Activated T-cell treated with anti-CD3 and anti-CD28 coated beads, Interleukin-2, amount 50 U/mL, for 72 hours (primary cell): ENCODE measurements at regions not wholly inside any gene's neighbourhood (a gene's known extent, or its start where the extent isn't known, plus 50 kb on each side); places are given as distances from the start of the nearest gene placed in this dataset.

Experiments
- ATAC-seq, 2 donors: fragments of 150-1000 bp; cut with Tn5 transposase; replicated peaks in 1 of 2; 2 replicates each; pipeline ENCODE4 v1.10.0; 2021; ENCODE audit warnings: moderate library complexity in 2 of 2, mild to moderate bottlenecking in 1 of 2
- DNase-seq, 2 donors: peaks; one replicate each; pipeline ENCODE4 v3.0.0; 2021 to 2022; ENCODE audit warnings: mixed read lengths in 1 of 2
- H3K27ac Mint-ChIP-seq: one replicate; pipeline ENCODE4 v1.8.0; 2022; ENCODE audit warnings: mild to moderate bottlenecking, moderate library complexity, mixed read lengths
- H3K27me3 Mint-ChIP-seq: one replicate; pipeline ENCODE4 v1.8.0; 2022; ENCODE audit warnings: low read depth, mixed read lengths
- H3K36me3 Mint-ChIP-seq, 2 donors: one replicate each; pipeline ENCODE4 v1.8.0; 2022; ENCODE audit warnings: mixed read lengths in 2 of 2, mild to moderate bottlenecking in 1 of 2; ENCODE audit not compliant: insufficient read depth in 2 of 2
- H3K4me1 Mint-ChIP-seq: one replicate; pipeline ENCODE4 v1.8.0; 2022; ENCODE audit warnings: low read depth, mixed read lengths
- H3K4me3 Mint-ChIP-seq, 2 donors: one replicate each; pipeline ENCODE4 v1.8.0; 2022; ENCODE audit warnings: mild to moderate bottlenecking in 2 of 2, mixed read lengths in 2 of 2, moderate library complexity in 2 of 2
- H3K9me3 Mint-ChIP-seq, 2 donors: one replicate each; pipeline ENCODE4 v1.8.0; 2022; ENCODE audit warnings: mixed read lengths in 2 of 2

DNA sequence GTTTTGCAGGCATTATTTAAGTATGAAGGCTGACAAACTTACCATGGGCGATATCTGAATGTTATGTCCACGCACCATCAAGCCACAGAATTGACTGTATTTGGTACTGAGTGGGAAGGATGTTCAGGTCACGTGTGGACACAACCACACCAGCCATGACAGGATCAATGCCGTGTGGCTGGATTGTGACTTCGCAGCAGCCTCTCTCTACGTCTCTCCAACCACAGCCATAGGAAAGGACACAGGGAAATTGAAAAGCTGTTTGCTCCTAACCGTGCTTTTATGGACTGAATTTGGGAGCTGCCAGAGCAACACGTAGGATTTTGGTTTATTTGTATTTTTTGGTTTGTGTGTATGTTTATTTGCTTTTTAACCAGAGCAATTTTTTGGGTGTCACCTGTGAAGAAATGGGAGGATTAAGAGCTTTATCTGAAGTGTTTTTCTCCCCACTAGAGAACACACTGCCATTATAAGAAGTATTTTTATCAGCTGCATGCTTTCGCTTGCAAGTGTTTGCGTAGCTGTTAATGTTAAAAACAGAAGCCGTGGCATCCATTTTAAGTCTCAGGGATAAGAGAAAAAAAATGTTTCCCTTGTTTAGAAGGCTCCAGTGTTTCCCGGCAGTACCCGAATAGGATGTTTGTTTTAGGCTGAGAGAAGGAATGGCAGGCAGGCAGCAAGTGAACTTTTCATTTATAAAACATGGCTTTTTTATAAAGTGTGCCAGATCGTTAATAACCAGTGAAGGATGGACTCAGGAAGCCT lies 401.1 kb upstream of the NFE2L3 start:
- DNase-seq (no peak), ATAC-seq (no peak)
- Mint-ChIP-seq H3K4me3 (no peak overlapping the region), H3K27me3 (no peaks in the 10 kb centered on the region), H3K9me3 (no peaks in the 10 kb centered on the region), H3K4me1 (no peaks in the 10 kb centered on the region), H3K36me3 (no peaks in the 10 kb centered on the region), H3K27ac (no peak overlapping the region)

DNA sequence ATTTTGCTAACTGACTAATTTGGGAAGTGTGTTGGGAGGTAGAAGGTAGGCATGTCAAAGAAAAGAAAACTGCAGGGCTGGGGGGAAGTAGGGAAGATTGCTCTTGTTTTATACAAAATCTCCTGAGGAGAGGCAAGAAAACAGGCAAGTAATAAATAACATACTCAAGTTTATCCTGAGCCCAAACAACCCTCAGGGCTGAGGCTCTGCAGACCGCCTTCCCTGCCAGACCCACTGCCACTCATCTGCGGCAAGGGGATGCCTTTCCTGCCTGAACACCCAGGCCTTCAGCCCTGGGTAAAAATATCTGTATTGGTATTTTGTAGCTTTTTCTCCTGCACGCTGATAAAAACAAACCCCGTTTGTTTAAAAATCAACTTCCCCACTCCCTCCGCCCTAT lies 399.8 kb upstream of the NFE2L3 start:
- DNase-seq (no peak), ATAC-seq (no peak)
- Mint-ChIP-seq H3K36me3 (no peaks in the 10 kb centered on the region), H3K4me3 (no peak overlapping the region), H3K9me3 (no peaks in the 10 kb centered on the region), H3K4me1 (no peaks in the 10 kb centered on the region), H3K27me3 (peaks cover 10% of the 10 kb centered on the region), H3K27ac (no peak overlapping the region)

DNA sequence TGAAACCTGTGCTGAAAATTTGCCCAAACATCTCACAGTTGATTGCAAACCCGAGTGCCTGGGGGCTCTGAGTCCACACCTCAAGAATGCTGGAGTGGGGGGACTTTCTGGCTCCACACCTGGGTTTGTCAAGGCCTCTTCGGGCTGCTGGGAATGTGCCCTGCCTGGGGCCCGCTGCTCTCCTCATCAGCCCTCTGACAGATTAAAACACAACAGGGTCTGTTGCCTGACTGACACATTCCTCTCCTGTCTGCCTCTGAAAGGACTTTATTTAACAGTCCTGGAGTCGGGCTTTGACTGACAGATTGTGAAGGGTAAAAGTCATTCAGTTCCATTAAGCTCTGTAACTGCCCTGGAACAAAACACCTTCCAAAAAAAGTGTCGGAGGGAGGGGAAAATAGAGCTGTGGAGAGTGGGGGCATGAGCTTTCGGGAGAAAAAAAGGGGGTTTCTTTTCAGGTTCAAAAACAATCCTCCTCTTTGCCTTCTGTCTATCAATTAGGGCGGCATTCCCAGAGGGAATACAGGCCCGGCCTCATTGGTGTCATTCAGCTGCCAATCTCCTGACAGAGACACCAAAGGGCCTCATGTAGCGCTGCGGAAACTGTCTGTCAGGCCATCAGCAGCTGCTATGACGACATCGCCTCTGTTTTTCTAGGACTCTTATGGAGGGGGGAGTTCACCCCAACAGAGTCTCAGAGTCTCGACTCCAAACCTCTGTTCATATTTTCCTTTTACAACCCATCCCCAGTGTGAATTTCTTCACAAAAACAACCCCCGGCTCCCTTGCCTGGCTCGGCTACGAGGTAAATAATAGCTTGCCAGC lies 398.8 kb upstream of the NFE2L3 start:
- H3K27ac Mint-ChIP-seq: no peak overlapping the region
- no peaks in the 10 kb centered on the region for H3K4me1 Mint-ChIP-seq
- no peaks in the 10 kb centered on the region for H3K9me3 Mint-ChIP-seq
- H3K4me3 Mint-ChIP-seq: no peak overlapping the region
- H3K27me3 Mint-ChIP-seq: peaks cover 10% of the 10 kb centered on the region
- no peaks in the 10 kb centered on the region for H3K36me3 Mint-ChIP-seq
- ATAC-seq: no peak
- DNase-seq: no peak

DNA sequence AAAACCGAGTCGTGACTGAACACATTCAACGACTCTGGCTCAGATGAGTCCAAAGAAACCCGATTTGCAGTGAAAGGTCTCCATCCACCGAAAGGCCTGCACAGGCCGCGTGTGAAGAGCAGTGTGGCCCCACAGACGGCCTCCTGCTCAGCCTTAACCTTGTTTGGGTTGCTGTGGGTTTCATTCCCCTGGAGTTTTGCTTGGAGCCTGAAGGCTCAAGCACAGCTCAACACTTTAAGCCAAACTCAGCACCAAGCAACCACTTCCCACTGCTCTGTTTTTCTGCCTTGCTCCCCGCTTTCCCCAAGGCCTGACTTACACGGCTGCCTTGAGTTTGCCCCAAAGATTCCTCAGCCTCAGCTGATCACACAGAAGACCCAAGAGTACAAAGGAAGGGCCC lies 398.2 kb upstream of the NFE2L3 start:
- ATAC-seq (no peak), DNase-seq (no peak)
- Mint-ChIP-seq H3K4me1 (no peaks in the 10 kb centered on the region), H3K27me3 (peaks cover 10% of the 10 kb centered on the region), H3K4me3 (no peak overlapping the region), H3K27ac (no peak overlapping the region), H3K36me3 (no peaks in the 10 kb centered on the region), H3K9me3 (no peaks in the 10 kb centered on the region)

DNA sequence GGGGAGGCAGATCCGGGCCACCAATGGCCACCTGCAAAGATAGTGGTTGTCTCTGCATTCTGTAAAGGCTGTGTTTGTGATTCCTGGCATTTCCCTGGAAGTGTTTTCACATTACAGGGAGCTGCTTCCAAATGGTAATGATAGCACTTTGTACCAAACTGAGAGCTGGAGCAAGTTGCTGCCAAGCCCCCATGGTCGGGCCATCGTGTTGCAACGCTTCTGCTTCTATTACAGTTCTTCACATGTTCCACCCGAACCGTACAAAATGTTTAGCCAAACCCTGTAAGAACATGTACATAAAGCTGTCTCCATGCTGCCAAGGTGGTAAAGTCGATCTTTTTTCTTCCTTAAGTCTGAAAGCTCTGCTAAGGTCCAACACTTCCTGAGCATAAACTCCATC lies 397.7 kb upstream of the NFE2L3 start:
- H3K36me3 Mint-ChIP-seq: no peaks in the 10 kb centered on the region
- H3K4me3 Mint-ChIP-seq: no peak overlapping the region
- no peaks in the 10 kb centered on the region for H3K9me3 Mint-ChIP-seq
- H3K4me1 Mint-ChIP-seq: no peaks in the 10 kb centered on the region
- H3K27me3 Mint-ChIP-seq: peaks cover 10% of the 10 kb centered on the region
- ATAC-seq: no peak
- no peak overlapping the region for H3K27ac Mint-ChIP-seq
- no peak for DNase-seq

DNA sequence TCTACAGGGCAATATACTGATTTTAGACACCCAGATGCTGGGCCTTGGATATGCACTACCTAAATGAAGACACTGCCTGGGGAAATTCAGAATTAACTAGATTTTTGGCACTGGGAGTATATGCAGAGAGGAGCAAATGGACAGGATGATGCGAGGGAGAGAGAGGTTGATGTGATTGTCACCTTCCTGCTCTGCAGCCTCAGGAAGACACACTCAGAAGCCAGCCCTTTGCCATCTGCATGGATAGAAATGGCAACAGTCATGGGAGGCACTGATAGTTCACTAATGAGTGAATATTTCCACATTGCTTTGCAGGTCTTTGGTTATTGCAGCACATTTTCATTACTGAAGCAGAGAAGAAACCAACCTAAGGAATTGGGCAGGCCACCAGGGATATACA lies 397.2 kb upstream of the NFE2L3 start:
- Mint-ChIP-seq H3K9me3 (no peaks in the 10 kb centered on the region), H3K4me3 (no peak overlapping the region), H3K27ac (no peak overlapping the region), H3K27me3 (peaks cover 10% of the 10 kb centered on the region), H3K36me3 (no peaks in the 10 kb centered on the region), H3K4me1 (no peaks in the 10 kb centered on the region)
- DNase-seq: no peak
- ATAC-seq: no peak

DNA sequence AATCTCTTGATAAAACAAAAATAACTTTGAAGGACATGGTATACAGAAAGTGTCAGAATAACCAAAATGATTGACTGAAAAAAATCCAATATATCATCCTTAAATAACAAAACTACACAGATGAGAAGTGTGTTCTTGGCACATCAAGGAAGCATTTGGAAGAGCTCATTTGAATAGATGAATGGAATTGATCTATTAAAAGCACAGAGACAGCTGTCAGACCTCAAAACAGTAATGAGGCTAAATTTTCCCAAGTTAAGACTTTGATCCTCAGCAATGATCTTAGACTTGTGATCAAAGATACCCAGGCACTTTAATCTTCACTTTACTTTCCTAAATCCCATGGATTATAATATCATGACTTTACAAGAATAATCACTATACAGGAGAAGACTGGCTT lies 395.4 kb upstream of the NFE2L3 start:
- Mint-ChIP-seq H3K4me1 (no peaks in the 10 kb centered on the region), H3K9me3 (no peaks in the 10 kb centered on the region), H3K36me3 (no peaks in the 10 kb centered on the region), H3K4me3 (no peak overlapping the region), H3K27ac (no peak overlapping the region), H3K27me3 (peaks cover 10% of the 10 kb centered on the region)
- ATAC-seq (no peak), DNase-seq (no peak)

DNA sequence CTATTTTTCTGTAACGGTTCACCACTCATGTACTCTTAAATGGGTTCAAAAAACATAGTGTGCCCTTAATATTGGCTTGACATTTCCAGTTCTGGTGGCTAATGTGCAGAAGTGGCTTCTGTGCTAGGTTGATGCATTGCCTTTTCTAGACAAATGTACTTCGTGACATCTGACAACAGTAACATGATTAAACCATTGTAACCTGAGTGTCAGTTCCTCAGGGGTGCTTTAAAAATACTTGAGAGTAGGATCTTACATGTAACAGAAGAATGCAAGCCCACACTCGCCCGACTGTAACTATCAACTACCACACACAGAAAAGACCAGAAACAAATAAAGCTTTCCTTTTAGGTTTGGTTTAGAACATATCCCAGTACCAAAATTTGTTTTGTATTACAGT lies 393.4 kb upstream of the NFE2L3 start:
- Mint-ChIP-seq H3K4me3 (no peak overlapping the region), H3K27ac (no peak overlapping the region), H3K27me3 (peaks cover 14% of the 10 kb centered on the region), H3K4me1 (no peaks in the 10 kb centered on the region), H3K36me3 (no peaks in the 10 kb centered on the region), H3K9me3 (no peaks in the 10 kb centered on the region)
- DNase-seq (no peak), ATAC-seq (no peak)

DNA sequence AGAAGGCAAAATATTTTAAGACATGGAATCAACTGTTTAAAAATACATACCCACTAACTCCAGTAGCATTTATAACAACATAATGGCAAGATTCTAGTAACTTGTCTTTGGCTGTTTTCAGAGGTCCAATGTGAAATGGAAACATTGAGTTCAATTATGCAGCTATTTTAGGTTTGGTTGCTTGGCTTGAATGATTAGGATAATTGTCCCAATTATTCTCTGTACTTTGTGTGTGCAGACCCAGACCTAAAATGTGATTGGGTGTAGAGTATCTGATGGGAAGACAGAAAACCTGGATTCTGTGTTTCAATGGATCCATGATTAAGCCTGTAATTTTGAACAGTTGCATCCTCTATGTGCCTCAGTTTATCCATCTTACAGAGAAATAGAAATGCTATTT lies 392.7 kb upstream of the NFE2L3 start:
- H3K27ac Mint-ChIP-seq: no peak overlapping the region
- H3K4me1 Mint-ChIP-seq: no peaks in the 10 kb centered on the region
- no peak for ATAC-seq

DNA sequence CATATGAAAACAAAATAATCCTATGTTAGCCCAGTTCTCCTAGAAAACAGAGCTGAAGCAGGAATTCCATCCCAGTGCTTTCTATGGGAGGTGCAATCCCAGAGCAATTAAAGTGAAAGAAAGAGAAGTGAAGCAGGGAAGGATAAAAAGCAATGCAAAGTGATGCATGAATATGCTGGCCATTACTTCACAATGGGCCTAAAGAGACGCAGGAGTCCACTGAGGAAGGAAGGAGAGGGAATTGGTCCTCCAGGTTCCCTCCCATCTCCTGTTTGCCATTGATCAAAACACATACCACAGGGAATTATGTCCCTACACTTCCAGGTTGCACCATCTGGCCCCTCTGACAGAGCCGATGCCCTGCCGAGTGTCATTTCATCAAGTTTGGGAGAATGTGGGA lies 392.2 kb upstream of the NFE2L3 start:
- DNase-seq (no peak), ATAC-seq (no peak)
- Mint-ChIP-seq H3K9me3 (no peaks in the 10 kb centered on the region), H3K27ac (no peak overlapping the region), H3K27me3 (peaks cover 17% of the 10 kb centered on the region), H3K4me3 (no peak overlapping the region), H3K4me1 (no peaks in the 10 kb centered on the region), H3K36me3 (no peaks in the 10 kb centered on the region)

More for the DNA sequence above, 392.7 kb upstream of the NFE2L3 start:
- DNase-seq: no peak
- Mint-ChIP-seq H3K4me3 (no peak overlapping the region), H3K36me3 (no peaks in the 10 kb centered on the region), H3K9me3 (no peaks in the 10 kb centered on the region), H3K27me3 (peaks cover 17% of the 10 kb centered on the region)

DNA sequence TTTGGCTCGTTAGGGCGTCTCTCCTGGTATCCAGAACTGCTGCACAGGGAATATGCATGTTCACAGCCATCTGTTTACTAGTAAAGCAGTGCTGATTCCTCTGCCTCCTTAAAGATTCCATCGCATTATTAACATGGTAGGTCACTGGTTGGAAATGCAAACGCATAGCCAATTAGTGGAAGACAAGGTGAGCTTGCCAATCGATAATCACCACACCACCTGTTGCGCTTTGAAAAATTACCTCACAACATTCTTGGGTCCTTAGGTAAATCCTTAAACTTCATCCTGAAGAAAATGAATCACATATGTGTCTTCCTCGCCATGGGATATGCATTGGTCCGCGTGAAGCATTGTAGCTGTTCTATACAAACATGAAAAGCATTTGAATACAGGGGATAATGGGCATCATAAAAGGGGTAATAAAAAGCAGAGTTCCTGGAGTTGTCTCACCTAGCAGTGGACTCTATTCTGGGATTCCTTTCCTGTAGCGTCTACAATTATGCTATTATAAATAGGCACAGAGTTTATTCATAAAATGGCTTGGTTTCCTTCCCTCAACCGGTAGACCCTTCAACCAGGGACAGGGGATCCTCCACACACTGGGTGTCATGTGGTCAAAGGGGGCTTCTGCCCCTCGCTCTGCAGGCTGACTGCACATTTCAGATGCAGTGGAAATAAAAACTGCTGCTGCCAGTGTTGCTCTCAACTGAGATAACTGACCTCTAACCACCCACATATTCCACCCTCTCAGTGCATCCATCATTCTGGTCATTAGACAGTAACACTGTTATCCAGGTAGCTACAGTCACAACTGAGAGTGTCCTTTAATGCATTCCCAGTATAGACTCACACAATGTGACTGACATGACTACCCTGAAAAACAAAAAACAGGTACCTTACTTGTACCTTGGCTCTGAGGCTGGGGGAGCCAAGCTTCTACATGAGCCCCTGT lies 389.2 kb upstream of the NFE2L3 start:
- Mint-ChIP-seq H3K27me3 (peaks cover 7% of the 10 kb centered on the region), H3K9me3 (no peaks in the 10 kb centered on the region)
- ATAC-seq: no peak

DNA sequence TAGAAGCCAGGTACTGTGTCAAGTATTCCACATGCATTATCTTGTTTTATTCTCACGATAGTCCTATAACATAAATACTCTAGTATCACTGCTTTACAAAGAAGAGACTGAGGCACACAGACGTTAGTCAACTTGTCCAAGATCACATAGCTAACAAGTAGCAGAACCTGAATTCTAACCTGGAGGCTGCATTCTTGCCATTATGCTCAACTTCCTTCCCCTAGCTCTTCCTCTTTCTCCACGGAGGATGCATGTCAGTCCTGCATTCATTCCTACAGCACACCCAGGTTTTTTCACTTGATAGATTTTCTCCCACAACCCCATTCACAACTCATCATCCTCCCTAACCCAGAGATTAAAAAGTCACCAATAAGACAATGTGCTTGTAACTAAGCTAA lies 388.5 kb upstream of the NFE2L3 start:
- H3K36me3 Mint-ChIP-seq: no peaks in the 10 kb centered on the region
- no peaks in the 10 kb centered on the region for H3K9me3 Mint-ChIP-seq
- ATAC-seq (no peak), DNase-seq (no peak)
- H3K4me3 Mint-ChIP-seq: no peak overlapping the region
- H3K27me3 Mint-ChIP-seq: peaks cover 7% of the 10 kb centered on the region
- H3K4me1 Mint-ChIP-seq: no peaks in the 10 kb centered on the region
- no peak overlapping the region for H3K27ac Mint-ChIP-seq

More for the DNA sequence above, 389.2 kb upstream of the NFE2L3 start:
- no peak overlapping the region for H3K4me3 Mint-ChIP-seq
- no peak overlapping the region for H3K27ac Mint-ChIP-seq
- H3K4me1 Mint-ChIP-seq: no peaks in the 10 kb centered on the region
- no peak for DNase-seq
- H3K36me3 Mint-ChIP-seq: no peaks in the 10 kb centered on the region

DNA sequence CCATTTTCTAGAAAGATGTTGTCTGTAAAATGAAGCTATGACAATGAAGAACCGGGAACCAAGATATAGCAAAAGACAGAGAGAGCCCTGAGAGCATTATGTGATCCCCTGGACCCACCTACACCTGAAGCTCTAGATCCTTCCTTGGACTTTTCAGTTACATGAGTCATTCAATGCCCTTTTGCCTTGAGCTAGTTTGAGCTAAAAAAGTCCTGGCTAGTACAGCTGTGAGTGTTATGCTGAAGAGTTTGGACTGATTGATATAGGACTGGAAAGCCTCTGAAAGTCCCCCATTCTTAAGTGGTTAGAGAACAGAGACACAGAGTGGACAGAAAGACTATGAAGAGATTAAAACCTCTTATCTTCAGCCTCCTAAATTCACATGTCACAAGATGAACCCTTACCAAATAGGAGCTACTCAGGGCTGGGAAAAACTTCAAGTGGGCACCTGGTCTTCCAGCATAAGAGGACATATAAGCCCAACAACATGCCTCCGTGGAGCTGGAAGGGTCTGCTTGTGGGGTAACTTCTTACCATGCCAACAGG lies 386.8 kb upstream of the NFE2L3 start:
- H3K27ac Mint-ChIP-seq: no peak overlapping the region
- H3K9me3 Mint-ChIP-seq: no peaks in the 10 kb centered on the region
- H3K27me3 Mint-ChIP-seq: peaks cover 7% of the 10 kb centered on the region
- H3K4me3 Mint-ChIP-seq: no peak overlapping the region
- DNase-seq (no peak), ATAC-seq (no peak)
- H3K4me1 Mint-ChIP-seq: no peaks in the 10 kb centered on the region
- no peaks in the 10 kb centered on the region for H3K36me3 Mint-ChIP-seq
